Brain microvascular endothelial cell (primary cell): ENCODE measurements at regions not wholly inside any gene's neighbourhood (a gene's known extent, or its start where the extent isn't known, plus 50 kb on each side); places are given as distances from the start of the nearest gene placed in this dataset.

Source experiments
- DNase-seq: peaks from one replicate; pipeline ENCODE4 v3.0.0-alpha.2; 2020
- H3K27ac ChIP-seq: fragments of 250-450 bp; sonication (Bioruptor Pico); 2 replicates; pipeline ENCODE4 v1.5.1; 2020; ENCODE audit warnings: mild to moderate bottlenecking, moderate library complexity
- H3K27me3 ChIP-seq: fragments of 250-450 bp; sonication (Bioruptor Pico); replicated peaks from 2 replicates; pipeline ENCODE4 v1.5.1; 2020; ENCODE audit warnings: mild to moderate bottlenecking
- H3K36me3 ChIP-seq: fragments of 250-450 bp; sonication (Bioruptor Pico); replicated peaks from 2 replicates; pipeline ENCODE4 v1.5.1; 2020; ENCODE audit warnings: mild to moderate bottlenecking
- H3K4me3 ChIP-seq: 2 replicates; pipeline ENCODE4 v1.5.1; 2011; ENCODE audit warnings: low read depth, mild to moderate bottlenecking, control low read depth, low read length, moderate library complexity
- in situ Hi-C: cut with HindIII; loops from 2 replicates; pipeline ENCODE4 v1.10.0; 2017; ENCODE audit warnings: low sequenced_read_pairs, low pct_ligation_motif_present
- TF ChIP-seq, protein P1 (sequence below): IDR thresholded peaks from 2 replicates; pipeline ENCODE4 v1.5.1; 2011; ENCODE audit warnings: low read depth, mild to moderate bottlenecking, moderate library complexity, low read length, control low read depth, inconsistent platforms; ENCODE audit errors: missing control alignments

GRCh38 chr13:63436325-63436668 is 2020.6 kb upstream of the PCDH20 start:
- in situ Hi-C loops, result no loop called here
- H3K27me3 ChIP-seq, result no peaks in the 10 kb centered on the region
- H3K27ac ChIP-seq, result peak overlapping the region; percentile 86
- H3K4me3 ChIP-seq, result no peak overlapping the region
- no peaks in the 10 kb centered on the region for H3K36me3 ChIP-seq
- DNase-seq, result no peak
- TF ChIP-seq, protein P1, sequence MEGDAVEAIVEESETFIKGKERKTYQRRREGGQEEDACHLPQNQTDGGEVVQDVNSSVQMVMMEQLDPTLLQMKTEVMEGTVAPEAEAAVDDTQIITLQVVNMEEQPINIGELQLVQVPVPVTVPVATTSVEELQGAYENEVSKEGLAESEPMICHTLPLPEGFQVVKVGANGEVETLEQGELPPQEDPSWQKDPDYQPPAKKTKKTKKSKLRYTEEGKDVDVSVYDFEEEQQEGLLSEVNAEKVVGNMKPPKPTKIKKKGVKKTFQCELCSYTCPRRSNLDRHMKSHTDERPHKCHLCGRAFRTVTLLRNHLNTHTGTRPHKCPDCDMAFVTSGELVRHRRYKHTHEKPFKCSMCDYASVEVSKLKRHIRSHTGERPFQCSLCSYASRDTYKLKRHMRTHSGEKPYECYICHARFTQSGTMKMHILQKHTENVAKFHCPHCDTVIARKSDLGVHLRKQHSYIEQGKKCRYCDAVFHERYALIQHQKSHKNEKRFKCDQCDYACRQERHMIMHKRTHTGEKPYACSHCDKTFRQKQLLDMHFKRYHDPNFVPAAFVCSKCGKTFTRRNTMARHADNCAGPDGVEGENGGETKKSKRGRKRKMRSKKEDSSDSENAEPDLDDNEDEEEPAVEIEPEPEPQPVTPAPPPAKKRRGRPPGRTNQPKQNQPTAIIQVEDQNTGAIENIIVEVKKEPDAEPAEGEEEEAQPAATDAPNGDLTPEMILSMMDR, result no peak

- in situ Hi-C loops, result no loop called here
- peak overlapping the region; percentile 86 for H3K27ac ChIP-seq
- H3K36me3 ChIP-seq, result no peaks in the 10 kb centered on the region
- peak; percentile 99 for DNase-seq
- H3K4me3 ChIP-seq, result no peak overlapping the region
- H3K27me3 ChIP-seq, result no peaks in the 10 kb centered on the region
- TF ChIP-seq, protein P1, result no peak
Measured at GRCh38 chr13:63435667-63436324, 2020.1 kb upstream of the PCDH20 start.

- DNase-seq, result peak; percentile 36
- H3K4me3 ChIP-seq, result no peak overlapping the region
- in situ Hi-C loops, result no loop called here
- TF ChIP-seq, protein P1, result no peak
- H3K36me3 ChIP-seq, result no peaks in the 10 kb centered on the region
- H3K27ac ChIP-seq, result peak overlapping the region; percentile 86
- H3K27me3 ChIP-seq, result no peaks in the 10 kb centered on the region
Measured at GRCh38 chr13:63433546-63434150, 2018.0 kb upstream of the PCDH20 start.

- in situ Hi-C loops, result no loop called here
Measured at GRCh38 chr13:63427170-63427569, 2011.5 kb upstream of the PCDH20 start.

DNA sequence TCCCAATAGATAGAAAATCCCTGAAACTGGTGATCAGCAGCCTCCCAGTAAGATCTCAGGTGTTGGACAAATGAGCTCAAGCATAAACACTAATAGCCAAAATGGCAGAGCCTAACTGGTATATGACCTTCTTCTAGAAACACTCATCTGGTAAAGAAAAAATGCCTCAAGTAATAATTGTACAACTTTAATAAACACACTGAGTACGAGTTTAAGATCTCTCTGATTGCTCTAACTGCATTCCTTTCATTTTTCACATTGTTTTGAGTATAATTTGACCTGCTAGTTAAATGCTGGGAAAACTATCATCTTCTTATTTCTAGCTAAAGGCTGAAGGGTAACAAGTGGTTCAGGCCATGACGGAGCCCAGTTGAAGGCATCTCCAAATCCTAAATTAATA is 2009.5 kb upstream of the PCDH20 start:
- in situ Hi-C loops, result no loop called here
- TF ChIP-seq, protein P1, result no peak
- Histone ChIP-seq H3K36me3 (no peaks in the 10 kb centered on the region), H3K27ac (no peak overlapping the region), H3K27me3 (no peaks in the 10 kb centered on the region), H3K4me3 (no peak overlapping the region)
- no peak for DNase-seq

More at GRCh38 chr13:63427170-63427569, 2011.5 kb upstream of the PCDH20 start:
- Histone ChIP-seq H3K4me3 (no peak overlapping the region), H3K27ac (no peak overlapping the region), H3K27me3 (no peaks in the 10 kb centered on the region), H3K36me3 (no peaks in the 10 kb centered on the region)
- TF ChIP-seq, protein P1, result no peak
- no peak for DNase-seq
